WTC11 (cell line): ENCODE measurements at regions not wholly inside any gene's neighbourhood (a gene's known extent, or its start where the extent isn't known, plus 50 kb on each side); places are given as distances from the start of the nearest gene placed in this dataset.
A peak's percentile ranks its signal among the peaks of the same experiment; 100 is the strongest.
"Not testable (repeated sequence)": the region's sequence is repeated elsewhere in the genome, so short reads cannot be mapped to it uniquely, and the experiment has no call there.

Source experiments
- ATAC-seq: fragments of 200-7000 bp; cut with Tn5 transposase; 2 replicates; pipeline ENCODE4 v1.10.0; 2021; ENCODE audit warnings: mild to moderate bottlenecking, moderate library complexity
- CTCF ChIA-PET: fragments of 300-600 bp; sonication (Branson Sonifier 250); formaldehyde crosslinking; loops from one replicate; lab custom pipeline; 2021; ENCODE audit warnings: antibody characterized with exemption; lab: Charles Lee
- POLR2A ChIA-PET: fragments of 350-600 bp; sonication (Branson Sonifier 250); formaldehyde crosslinking; loops from one replicate; lab custom pipeline; 2021; ENCODE audit warnings: antibody characterized with exemption; lab: Charles Lee
- DNase-seq: peaks from one replicate; pipeline ENCODE4 v3.0.0; 2021; ENCODE audit warnings: low spot score
- H3K27ac Mint-ChIP-seq: 2 replicates; pipeline ENCODE4 v1.8.0; 2021; ENCODE audit warnings: mixed read lengths
- H3K27me3 Mint-ChIP-seq: 2 replicates; pipeline ENCODE4 v1.8.0; 2021; ENCODE audit warnings: low read depth, mild to moderate bottlenecking, moderate library complexity, mixed read lengths
- H3K36me3 Mint-ChIP-seq: 2 replicates; pipeline ENCODE4 v1.8.0; 2021; ENCODE audit warnings: mixed read lengths
- H3K4me1 Mint-ChIP-seq: 2 replicates; pipeline ENCODE4 v1.8.0; 2022; ENCODE audit warnings: mixed read lengths
- H3K4me3 Mint-ChIP-seq: 2 replicates; pipeline ENCODE4 v1.8.0; 2021; ENCODE audit warnings: mild to moderate bottlenecking, moderate library complexity, mixed read lengths
- H3K9me3 Mint-ChIP-seq: 2 replicates; pipeline ENCODE4 v1.8.0; 2021; ENCODE audit warnings: mixed read lengths
- CBFB ChIP-seq: sonication (generic); formaldehyde crosslinking; IDR thresholded peaks from 2 replicates; pipeline ENCODE4 v1.8.1; 2022; ENCODE audit warnings: mild to moderate bottlenecking, low read depth, missing genetic modification reagents
- CREM ChIP-seq: sonication (generic); formaldehyde crosslinking; IDR thresholded peaks from 2 replicates; pipeline ENCODE4 v1.8.1; 2022; ENCODE audit warnings: mild to moderate bottlenecking, missing genetic modification reagents, moderate library complexity
- ETV6 ChIP-seq: sonication (generic); formaldehyde crosslinking; IDR thresholded peaks from 2 replicates; pipeline ENCODE4 v1.8.1; 2022; ENCODE audit warnings: mild to moderate bottlenecking, missing genetic modification reagents
- FOXK1 ChIP-seq: sonication (generic); formaldehyde crosslinking; IDR thresholded peaks from 2 replicates; pipeline ENCODE4 v1.8.0; 2022; ENCODE audit warnings: mild to moderate bottlenecking, moderate library complexity, missing genetic modification reagents
- FOXP1 ChIP-seq: sonication (generic); formaldehyde crosslinking; IDR thresholded peaks from 2 replicates; pipeline ENCODE4 v1.8.0; 2022; ENCODE audit warnings: missing genetic modification reagents, mild to moderate bottlenecking, moderate library complexity, borderline replicate concordance
- JAZF1 ChIP-seq: fragments of 250-450 bp; sonication (Bioruptor Pico); IDR thresholded peaks from 2 replicates; pipeline ENCODE4 v1.9.0; 2021; ENCODE audit warnings: moderate library complexity, mild to moderate bottlenecking, inconsistent platforms
- MAX ChIP-seq: sonication (generic); formaldehyde crosslinking; IDR thresholded peaks from 2 replicates; pipeline ENCODE4 v1.8.0; 2022; ENCODE audit warnings: mild to moderate bottlenecking, missing genetic modification reagents
- MYBL2 ChIP-seq: sonication (generic); formaldehyde crosslinking; IDR thresholded peaks from 2 replicates; pipeline ENCODE4 v1.8.1; 2023; ENCODE audit warnings: mild to moderate bottlenecking, moderate library complexity, missing genetic modification reagents
- NFYB ChIP-seq: sonication (generic); formaldehyde crosslinking; conservative IDR thresholded peaks from 2 replicates; pipeline ENCODE4 v1.8.0; 2022; ENCODE audit warnings: low read depth, missing genetic modification reagents
- NR1H2 ChIP-seq: sonication (generic); formaldehyde crosslinking; IDR thresholded peaks from 2 replicates; pipeline ENCODE4 v1.9.0; 2021; ENCODE audit warnings: mild to moderate bottlenecking, moderate library complexity, missing genetic modification reagents
- SP1 ChIP-seq: sonication (generic); formaldehyde crosslinking; conservative IDR thresholded peaks from 2 replicates; pipeline ENCODE4 v1.8.1; 2022; ENCODE audit warnings: missing genetic modification reagents
- ZBTB43 ChIP-seq: sonication (generic); formaldehyde crosslinking; IDR thresholded peaks from 2 replicates; pipeline ENCODE4 v1.8.1; 2023; ENCODE audit warnings: mild to moderate bottlenecking, missing genetic modification reagents
- ZNF121 ChIP-seq: sonication (generic); formaldehyde crosslinking; IDR thresholded peaks from 2 replicates; pipeline ENCODE4 v1.8.0; 2023; ENCODE audit warnings: missing genetic modification reagents
- ZNF138 ChIP-seq: sonication (generic); formaldehyde crosslinking; conservative IDR thresholded peaks from 2 replicates; pipeline ENCODE4 v1.8.1; 2022; ENCODE audit warnings: mild to moderate bottlenecking, moderate library complexity, missing genetic modification reagents
- ZNF232 ChIP-seq: sonication (generic); formaldehyde crosslinking; IDR thresholded peaks from 2 replicates; pipeline ENCODE4 v1.8.0; 2022; ENCODE audit warnings: mild to moderate bottlenecking, missing genetic modification reagents
- ZNF396 ChIP-seq: fragments of 250-450 bp; sonication (Bioruptor Pico); IDR thresholded peaks from 2 replicates; pipeline ENCODE4 v1.8.0; 2021; ENCODE audit warnings: mild to moderate bottlenecking, moderate library complexity, borderline replicate concordance
- TF ChIP-seq, protein P1 (sequence below): sonication (generic); formaldehyde crosslinking; IDR thresholded peaks from 2 replicates; pipeline ENCODE4 v1.8.0; 2022; ENCODE audit warnings: mild to moderate bottlenecking, missing genetic modification reagents
- TF ChIP-seq, protein P2 (sequence below): fragments of 250-450 bp; sonication (Bioruptor Pico); IDR thresholded peaks from 2 replicates; pipeline ENCODE4 v1.9.0; 2021; ENCODE audit warnings: mild to moderate bottlenecking, borderline replicate concordance
- TF ChIP-seq, protein P3 (sequence below): sonication (generic); formaldehyde crosslinking; IDR thresholded peaks from 2 replicates; pipeline ENCODE4 v1.8.0; 2022; ENCODE audit warnings: mild to moderate bottlenecking, missing genetic modification reagents

DNA sequence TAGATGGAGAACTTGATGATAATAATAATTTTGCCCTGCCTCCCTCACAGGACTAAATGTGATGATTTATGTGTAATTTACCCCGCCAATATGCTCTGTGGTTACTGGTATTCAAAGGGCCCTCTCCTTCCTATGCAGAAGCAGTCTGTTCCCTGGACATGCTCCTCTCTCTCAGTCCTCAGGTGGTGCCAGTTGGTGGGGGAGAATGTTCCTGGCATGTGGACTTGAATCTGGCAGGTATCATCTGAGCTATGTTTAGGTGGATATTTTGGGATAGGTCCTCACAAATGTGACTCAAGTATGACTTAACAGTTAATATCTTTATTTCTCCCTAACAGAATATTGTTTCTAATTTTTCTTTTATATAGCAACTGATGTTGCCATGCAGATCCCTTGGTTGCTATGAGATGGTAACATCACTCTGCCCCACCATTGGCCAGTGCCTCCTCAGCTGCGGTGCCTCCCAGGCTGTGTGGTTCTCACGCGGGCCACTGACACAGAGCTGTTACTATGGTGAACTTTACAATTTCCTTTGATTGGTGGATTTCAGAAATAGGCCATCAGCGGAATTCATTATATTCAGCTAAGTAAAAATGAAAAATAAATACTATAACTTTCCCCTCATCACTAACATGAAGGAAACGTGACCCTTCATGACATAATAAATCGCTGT is 106.7 kb upstream of the PELI1 start:
- no peaks in the 10 kb centered on the region for H3K27me3 Mint-ChIP-seq
- TF ChIP-seq MAX (no peak), NFYB (CRISPR knock-in tag) (no peak), CBFB (CRISPR knock-in tag) (no peak), JAZF1 (CRISPR knock-in tag) (no peak), ZNF121 (no peak), MYBL2 (no peak), ZNF138 (CRISPR knock-in tag) (no peak), ZNF396 (CRISPR knock-in tag) (no peak), ZNF232 (CRISPR knock-in tag) (no peak), ZBTB43 (no peak), CREM (CRISPR knock-in tag) (no peak), NR1H2 (CRISPR knock-in tag) (no peak)
- TF ChIP-seq, protein P1, sequence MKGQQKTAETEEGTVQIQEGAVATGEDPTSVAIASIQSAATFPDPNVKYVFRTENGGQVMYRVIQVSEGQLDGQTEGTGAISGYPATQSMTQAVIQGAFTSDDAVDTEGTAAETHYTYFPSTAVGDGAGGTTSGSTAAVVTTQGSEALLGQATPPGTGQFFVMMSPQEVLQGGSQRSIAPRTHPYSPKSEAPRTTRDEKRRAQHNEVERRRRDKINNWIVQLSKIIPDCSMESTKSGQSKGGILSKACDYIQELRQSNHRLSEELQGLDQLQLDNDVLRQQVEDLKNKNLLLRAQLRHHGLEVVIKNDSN (CRISPR knock-in tag), result no peak
- CTCF ChIA-PET, result interaction anchor here (0.6 to 2.4 kb wide), 12 partner anchors 9 to 272 kb away, joined by 3 to 10 read pairs (median 3); no protein-coding TSS in a partner anchor
- peaks cover 40% of the 10 kb centered on the region for H3K36me3 Mint-ChIP-seq
- ATAC-seq (peak; percentile 52), DNase-seq (peak; percentile 33)
- H3K4me3 Mint-ChIP-seq, result peak overlapping the region; percentile 97
- H3K27ac Mint-ChIP-seq, result peak overlapping the region; percentile 93
- peaks cover 64% of the 10 kb centered on the region for H3K4me1 Mint-ChIP-seq
- peaks cover 4% of the 10 kb centered on the region for H3K9me3 Mint-ChIP-seq
- POLR2A ChIA-PET, result interaction anchor here (1.0 to 1.4 kb wide), 6 partner anchors 17 to 61 kb away, joined by 3 to 8 read pairs (median 4); no protein-coding TSS in a partner anchor

DNA sequence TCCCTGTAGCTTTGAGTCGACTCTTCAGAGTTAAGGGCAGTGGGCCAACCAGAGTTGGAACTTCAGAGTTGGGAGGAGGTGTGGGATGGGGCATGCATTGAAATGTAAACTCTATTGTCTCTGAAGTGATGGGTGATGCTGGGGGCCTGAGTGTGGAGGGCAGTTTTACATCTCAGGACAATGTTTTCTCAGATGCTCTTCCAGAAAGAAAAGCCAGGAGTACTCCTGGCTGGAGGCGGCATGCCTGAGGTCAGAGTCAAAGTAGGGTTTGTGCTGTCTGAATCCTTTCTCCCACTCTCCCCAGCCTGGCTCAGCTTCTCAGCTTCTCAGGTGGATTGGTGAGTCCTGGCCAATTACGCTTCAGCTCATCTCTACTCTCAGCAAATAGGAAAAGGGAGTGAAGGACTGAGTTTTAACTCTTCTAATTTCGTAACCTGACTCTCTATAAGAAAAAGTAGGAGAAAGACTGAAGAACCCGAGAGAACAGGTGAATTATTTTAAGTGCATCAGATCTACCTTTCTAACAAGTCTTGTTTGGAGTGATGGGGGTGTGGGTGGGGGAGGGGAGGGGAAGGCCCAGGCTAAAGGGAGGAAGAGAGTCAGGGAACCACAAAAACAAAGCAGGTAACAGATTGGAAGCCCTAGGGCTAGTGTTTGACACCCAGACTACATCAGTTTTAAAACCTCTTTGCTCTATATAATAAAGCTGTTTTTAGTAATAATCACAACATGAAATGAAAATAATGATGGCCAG is 107.5 kb upstream of the PELI1 start:
- CTCF ChIA-PET, result interaction anchor here (0.7 to 2.4 kb wide), 11 partner anchors 10 to 271 kb away, joined by 3 to 10 read pairs (median 3); no protein-coding TSS in a partner anchor
- Mint-ChIP-seq H3K4me1 (peaks cover 65% of the 10 kb centered on the region), H3K27me3 (no peaks in the 10 kb centered on the region; the same call in 1 of the 2 replicates), H3K36me3 (peaks cover 48% of the 10 kb centered on the region), H3K27ac (peak overlapping the region; percentile 93), H3K9me3 (peaks cover 4% of the 10 kb centered on the region), H3K4me3 (peak overlapping the region; percentile 97)
- TF ChIP-seq FOXP1 (CRISPR knock-in tag) (no peak), FOXK1 (0 out of 2 replicates have a peak, but pooled peaks have one; percentile 59), SP1 (0 out of 2 replicates have a peak, but pooled peaks have one; percentile 23), NFYB (CRISPR knock-in tag) (0 out of 2 replicates have a peak, but pooled peaks have one; percentile 18), ETV6 (CRISPR knock-in tag) (peak; percentile 44; the same call in 1 of the 2 replicates)
- TF ChIP-seq, protein P2, sequence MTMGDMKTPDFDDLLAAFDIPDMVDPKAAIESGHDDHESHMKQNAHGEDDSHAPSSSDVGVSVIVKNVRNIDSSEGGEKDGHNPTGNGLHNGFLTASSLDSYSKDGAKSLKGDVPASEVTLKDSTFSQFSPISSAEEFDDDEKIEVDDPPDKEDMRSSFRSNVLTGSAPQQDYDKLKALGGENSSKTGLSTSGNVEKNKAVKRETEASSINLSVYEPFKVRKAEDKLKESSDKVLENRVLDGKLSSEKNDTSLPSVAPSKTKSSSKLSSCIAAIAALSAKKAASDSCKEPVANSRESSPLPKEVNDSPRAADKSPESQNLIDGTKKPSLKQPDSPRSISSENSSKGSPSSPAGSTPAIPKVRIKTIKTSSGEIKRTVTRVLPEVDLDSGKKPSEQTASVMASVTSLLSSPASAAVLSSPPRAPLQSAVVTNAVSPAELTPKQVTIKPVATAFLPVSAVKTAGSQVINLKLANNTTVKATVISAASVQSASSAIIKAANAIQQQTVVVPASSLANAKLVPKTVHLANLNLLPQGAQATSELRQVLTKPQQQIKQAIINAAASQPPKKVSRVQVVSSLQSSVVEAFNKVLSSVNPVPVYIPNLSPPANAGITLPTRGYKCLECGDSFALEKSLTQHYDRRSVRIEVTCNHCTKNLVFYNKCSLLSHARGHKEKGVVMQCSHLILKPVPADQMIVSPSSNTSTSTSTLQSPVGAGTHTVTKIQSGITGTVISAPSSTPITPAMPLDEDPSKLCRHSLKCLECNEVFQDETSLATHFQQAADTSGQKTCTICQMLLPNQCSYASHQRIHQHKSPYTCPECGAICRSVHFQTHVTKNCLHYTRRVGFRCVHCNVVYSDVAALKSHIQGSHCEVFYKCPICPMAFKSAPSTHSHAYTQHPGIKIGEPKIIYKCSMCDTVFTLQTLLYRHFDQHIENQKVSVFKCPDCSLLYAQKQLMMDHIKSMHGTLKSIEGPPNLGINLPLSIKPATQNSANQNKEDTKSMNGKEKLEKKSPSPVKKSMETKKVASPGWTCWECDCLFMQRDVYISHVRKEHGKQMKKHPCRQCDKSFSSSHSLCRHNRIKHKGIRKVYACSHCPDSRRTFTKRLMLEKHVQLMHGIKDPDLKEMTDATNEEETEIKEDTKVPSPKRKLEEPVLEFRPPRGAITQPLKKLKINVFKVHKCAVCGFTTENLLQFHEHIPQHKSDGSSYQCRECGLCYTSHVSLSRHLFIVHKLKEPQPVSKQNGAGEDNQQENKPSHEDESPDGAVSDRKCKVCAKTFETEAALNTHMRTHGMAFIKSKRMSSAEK (CRISPR knock-in tag), result 0 out of 2 replicates have a peak, but pooled peaks have one; percentile 56
- TF ChIP-seq, protein P3, sequence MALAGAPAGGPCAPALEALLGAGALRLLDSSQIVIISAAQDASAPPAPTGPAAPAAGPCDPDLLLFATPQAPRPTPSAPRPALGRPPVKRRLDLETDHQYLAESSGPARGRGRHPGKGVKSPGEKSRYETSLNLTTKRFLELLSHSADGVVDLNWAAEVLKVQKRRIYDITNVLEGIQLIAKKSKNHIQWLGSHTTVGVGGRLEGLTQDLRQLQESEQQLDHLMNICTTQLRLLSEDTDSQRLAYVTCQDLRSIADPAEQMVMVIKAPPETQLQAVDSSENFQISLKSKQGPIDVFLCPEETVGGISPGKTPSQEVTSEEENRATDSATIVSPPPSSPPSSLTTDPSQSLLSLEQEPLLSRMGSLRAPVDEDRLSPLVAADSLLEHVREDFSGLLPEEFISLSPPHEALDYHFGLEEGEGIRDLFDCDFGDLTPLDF (CRISPR knock-in tag), result no peak
- POLR2A ChIA-PET, result interaction anchor here (0.6 to 1.4 kb wide), 6 partner anchors 16 to 60 kb away, joined by 3 to 8 read pairs (median 4); no protein-coding TSS in a partner anchor
- ATAC-seq, result peak; percentile 87
- peak; percentile 44 for DNase-seq

- not testable (repeated sequence) for H3K9me3 Mint-ChIP-seq, H3K27me3 Mint-ChIP-seq, DNase-seq, ATAC-seq
- Mint-ChIP-seq H3K4me1 (peaks cover 60% of the 10 kb centered on the region), H3K27ac (peak overlapping the region; percentile 98), H3K36me3 (peaks cover 50% of the 10 kb centered on the region), H3K4me3 (peak overlapping the region; percentile 97)
- CTCF ChIA-PET, result interaction anchor here (1.0 to 1.7 kb wide), 2 partner anchors 10 to 79 kb away, joined by 3 to 5 read pairs; no protein-coding TSS in a partner anchor
- POLR2A ChIA-PET, result interaction anchor here (0.6 to 1.4 kb wide), 3 partner anchors 24 to 60 kb away, joined by 3 to 5 read pairs (median 4); no protein-coding TSS in a partner anchor
These were observed 108.2 kb upstream of the PELI1 start for GRCh38 chr2:64252251-64252978.
